ENCODE measurements at regions not wholly inside any gene's neighbourhood (a gene's known extent, or its start where the extent isn't known, plus 50 kb on each side); places are given as distances from the start of the nearest gene placed in this dataset.

- TF ChIP-seq EZH2 (IDR thresholded peaks at IDR 0.05; ENCODE audit: borderline replicate concordance, low read depth, low read length, poor library complexity, severe bottlenecking): no peak
- TF ChIP-seq, protein P1, sequence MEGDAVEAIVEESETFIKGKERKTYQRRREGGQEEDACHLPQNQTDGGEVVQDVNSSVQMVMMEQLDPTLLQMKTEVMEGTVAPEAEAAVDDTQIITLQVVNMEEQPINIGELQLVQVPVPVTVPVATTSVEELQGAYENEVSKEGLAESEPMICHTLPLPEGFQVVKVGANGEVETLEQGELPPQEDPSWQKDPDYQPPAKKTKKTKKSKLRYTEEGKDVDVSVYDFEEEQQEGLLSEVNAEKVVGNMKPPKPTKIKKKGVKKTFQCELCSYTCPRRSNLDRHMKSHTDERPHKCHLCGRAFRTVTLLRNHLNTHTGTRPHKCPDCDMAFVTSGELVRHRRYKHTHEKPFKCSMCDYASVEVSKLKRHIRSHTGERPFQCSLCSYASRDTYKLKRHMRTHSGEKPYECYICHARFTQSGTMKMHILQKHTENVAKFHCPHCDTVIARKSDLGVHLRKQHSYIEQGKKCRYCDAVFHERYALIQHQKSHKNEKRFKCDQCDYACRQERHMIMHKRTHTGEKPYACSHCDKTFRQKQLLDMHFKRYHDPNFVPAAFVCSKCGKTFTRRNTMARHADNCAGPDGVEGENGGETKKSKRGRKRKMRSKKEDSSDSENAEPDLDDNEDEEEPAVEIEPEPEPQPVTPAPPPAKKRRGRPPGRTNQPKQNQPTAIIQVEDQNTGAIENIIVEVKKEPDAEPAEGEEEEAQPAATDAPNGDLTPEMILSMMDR (conservative IDR thresholded peaks at IDR 0.05; ENCODE audit: low read depth, low read length): no peak
Observed at GRCh38 chr9:99725852-99726251, 95.8 kb upstream of the NR4A3 start.

All from A673 (cell line).